ENCODE measurements at regions not wholly inside any gene's neighbourhood (a gene's known extent, or its start where the extent isn't known, plus 50 kb on each side); places are given as distances from the start of the nearest gene placed in this dataset.

- no peaks in the 10 kb centered on the region for H3K36me3 ChIP-seq (ENCODE audit: control insufficient read depth in 2 of 2, insufficient read depth in 2 of 2, low read length in 1 of 2)
- no peak overlapping the region for H3K27ac ChIP-seq (ENCODE audit: low read depth in 1 of 2, low read length in 1 of 2)
- no peaks in the 10 kb centered on the region for H3K9me3 ChIP-seq (ENCODE audit: control insufficient read depth in 2 of 2, insufficient read depth in 1 of 2, low read length in 1 of 2)
- no peaks in the 10 kb centered on the region for H3K27me3 ChIP-seq (ENCODE audit: control insufficient read depth in 2 of 2, insufficient read depth in 1 of 2, low read length in 1 of 2)
- WGBS: 92% methylated on average over 2 of the region's 2 CpGs
- DNase-seq (ENCODE audit: low read depth in 6 of 9, low spot score in 9 of 9): no peak
- no peak overlapping the region for H3K4me3 ChIP-seq (ENCODE audit: low read length in 2 of 2)
- no peaks in the 10 kb centered on the region for H3K4me1 ChIP-seq (ENCODE audit: control insufficient read depth in 2 of 2, insufficient read depth in 2 of 2, low read length in 2 of 2)
These were observed 310.2 kb downstream of the SLITRK5 start for GRCh38 chr13:87981416-87981815.

GRCh38 chr13:87982400-87982799 is 311.2 kb downstream of the SLITRK5 start:
- no peaks in the 10 kb centered on the region for H3K9me3 ChIP-seq (ENCODE audit: control insufficient read depth in 2 of 2, insufficient read depth in 1 of 2, low read length in 1 of 2)
- no peak overlapping the region for H3K4me3 ChIP-seq (ENCODE audit: low read length in 2 of 2)
- no peaks in the 10 kb centered on the region for H3K36me3 ChIP-seq (ENCODE audit: control insufficient read depth in 2 of 2, insufficient read depth in 2 of 2, low read length in 1 of 2)
- no peak overlapping the region for H3K27ac ChIP-seq (ENCODE audit: low read depth in 1 of 2, low read length in 1 of 2)
- no peak for DNase-seq (ENCODE audit: low read depth in 6 of 9, low spot score in 9 of 9)
- no peaks in the 10 kb centered on the region for H3K27me3 ChIP-seq (ENCODE audit: control insufficient read depth in 2 of 2, insufficient read depth in 1 of 2, low read length in 1 of 2)
- H3K4me1 ChIP-seq (ENCODE audit: control insufficient read depth in 2 of 2, insufficient read depth in 2 of 2, low read length in 2 of 2): no peaks in the 10 kb centered on the region

GRCh38 chr13:87986639-87987250 is 315.6 kb downstream of the SLITRK5 start:
- Histone ChIP-seq H3K27me3 (ENCODE audit: control insufficient read depth in 2 of 2, insufficient read depth in 1 of 2, low read length in 1 of 2) (no peaks in the 10 kb centered on the region), H3K4me3 (ENCODE audit: low read length in 2 of 2) (no peak overlapping the region), H3K36me3 (ENCODE audit: control insufficient read depth in 2 of 2, insufficient read depth in 2 of 2, low read length in 1 of 2) (no peaks in the 10 kb centered on the region), H3K4me1 (ENCODE audit: control insufficient read depth in 2 of 2, insufficient read depth in 2 of 2, low read length in 2 of 2) (no peaks in the 10 kb centered on the region), H3K27ac (ENCODE audit: low read depth in 1 of 2, low read length in 1 of 2) (no peak overlapping the region), H3K9me3 (ENCODE audit: control insufficient read depth in 2 of 2, insufficient read depth in 1 of 2, low read length in 1 of 2) (no peaks in the 10 kb centered on the region)
- no peak for DNase-seq (ENCODE audit: low read depth in 6 of 9, low spot score in 9 of 9)

GRCh38 chr13:87998081-87998480 is 326.9 kb downstream of the SLITRK5 start:
- Histone ChIP-seq H3K27me3 (ENCODE audit: control insufficient read depth in 2 of 2, insufficient read depth in 1 of 2, low read length in 1 of 2) (no peaks in the 10 kb centered on the region), H3K9me3 (ENCODE audit: control insufficient read depth in 2 of 2, insufficient read depth in 1 of 2, low read length in 1 of 2) (peaks cover 0 to 3% of the 10 kb centered on the region in 2 donors), H3K4me1 (ENCODE audit: control insufficient read depth in 2 of 2, insufficient read depth in 2 of 2, low read length in 2 of 2) (no peaks in the 10 kb centered on the region), H3K36me3 (ENCODE audit: control insufficient read depth in 2 of 2, insufficient read depth in 2 of 2, low read length in 1 of 2) (no peaks in the 10 kb centered on the region), H3K4me3 (ENCODE audit: low read length in 2 of 2) (no peak overlapping the region), H3K27ac (ENCODE audit: low read depth in 1 of 2, low read length in 1 of 2) (no peak overlapping the region)
- DNase-seq (ENCODE audit: low read depth in 6 of 9, low spot score in 9 of 9): no peak
- 89% methylated on average over 1 of the region's 1 CpG for WGBS

GRCh38 chr13:87999240-87999700 is 328.1 kb downstream of the SLITRK5 start:
- H3K27me3 ChIP-seq (ENCODE audit: control insufficient read depth in 2 of 2, insufficient read depth in 1 of 2, low read length in 1 of 2): no peaks in the 10 kb centered on the region
- no peak overlapping the region for H3K4me3 ChIP-seq (ENCODE audit: low read length in 2 of 2)
- no peak overlapping the region for H3K27ac ChIP-seq (ENCODE audit: low read depth in 1 of 2, low read length in 1 of 2)
- H3K36me3 ChIP-seq (ENCODE audit: control insufficient read depth in 2 of 2, insufficient read depth in 2 of 2, low read length in 1 of 2): no peaks in the 10 kb centered on the region
- 86% methylated on average over 1 of the region's 1 CpG for WGBS
- DNase-seq (ENCODE audit: low read depth in 6 of 9, low spot score in 9 of 9): no peak
- peaks cover 0 to 3% of the 10 kb centered on the region in 2 donors for H3K9me3 ChIP-seq (ENCODE audit: control insufficient read depth in 2 of 2, insufficient read depth in 1 of 2, low read length in 1 of 2)
- no peaks in the 10 kb centered on the region for H3K4me1 ChIP-seq (ENCODE audit: control insufficient read depth in 2 of 2, insufficient read depth in 2 of 2, low read length in 2 of 2)

- Histone ChIP-seq H3K9me3 (ENCODE audit: control insufficient read depth in 2 of 2, insufficient read depth in 1 of 2, low read length in 1 of 2) (peaks cover 0 to 3% of the 10 kb centered on the region in 2 donors), H3K36me3 (ENCODE audit: control insufficient read depth in 2 of 2, insufficient read depth in 2 of 2, low read length in 1 of 2) (no peaks in the 10 kb centered on the region), H3K4me1 (ENCODE audit: control insufficient read depth in 2 of 2, insufficient read depth in 2 of 2, low read length in 2 of 2) (no peaks in the 10 kb centered on the region), H3K27ac (ENCODE audit: low read depth in 1 of 2, low read length in 1 of 2) (no peak overlapping the region), H3K27me3 (ENCODE audit: control insufficient read depth in 2 of 2, insufficient read depth in 1 of 2, low read length in 1 of 2) (no peaks in the 10 kb centered on the region), H3K4me3 (ENCODE audit: low read length in 2 of 2) (no peak overlapping the region)
- WGBS: 100% methylated on average over 1 of the region's 1 CpG
- DNase-seq (ENCODE audit: low read depth in 6 of 9, low spot score in 9 of 9): no peak
These were observed 328.6 kb downstream of the SLITRK5 start for GRCh38 chr13:87999788-88000187.

GRCh38 chr13:88000239-88000638 is 329.1 kb downstream of the SLITRK5 start:
- Histone ChIP-seq H3K27ac (ENCODE audit: low read depth in 1 of 2, low read length in 1 of 2) (no peak overlapping the region), H3K36me3 (ENCODE audit: control insufficient read depth in 2 of 2, insufficient read depth in 2 of 2, low read length in 1 of 2) (no peaks in the 10 kb centered on the region), H3K4me1 (ENCODE audit: control insufficient read depth in 2 of 2, insufficient read depth in 2 of 2, low read length in 2 of 2) (no peaks in the 10 kb centered on the region), H3K4me3 (ENCODE audit: low read length in 2 of 2) (no peak overlapping the region), H3K9me3 (ENCODE audit: control insufficient read depth in 2 of 2, insufficient read depth in 1 of 2, low read length in 1 of 2) (peaks cover 0 to 3% of the 10 kb centered on the region in 2 donors), H3K27me3 (ENCODE audit: control insufficient read depth in 2 of 2, insufficient read depth in 1 of 2, low read length in 1 of 2) (no peaks in the 10 kb centered on the region)
- 95% methylated on average over 3 of the region's 3 CpGs for WGBS
- DNase-seq (ENCODE audit: low read depth in 6 of 9, low spot score in 9 of 9): no peak

- Histone ChIP-seq H3K9me3 (ENCODE audit: control insufficient read depth in 2 of 2, insufficient read depth in 1 of 2, low read length in 1 of 2) (peaks cover 0 to 3% of the 10 kb centered on the region in 2 donors), H3K4me1 (ENCODE audit: control insufficient read depth in 2 of 2, insufficient read depth in 2 of 2, low read length in 2 of 2) (no peaks in the 10 kb centered on the region), H3K4me3 (ENCODE audit: low read length in 2 of 2) (no peak overlapping the region), H3K27me3 (ENCODE audit: control insufficient read depth in 2 of 2, insufficient read depth in 1 of 2, low read length in 1 of 2) (no peaks in the 10 kb centered on the region), H3K36me3 (ENCODE audit: control insufficient read depth in 2 of 2, insufficient read depth in 2 of 2, low read length in 1 of 2) (no peaks in the 10 kb centered on the region), H3K27ac (ENCODE audit: low read depth in 1 of 2, low read length in 1 of 2) (no peak overlapping the region)
- DNase-seq (ENCODE audit: low read depth in 6 of 9, low spot score in 9 of 9): no peak
- WGBS: 93% methylated on average over 2 of the region's 2 CpGs
These were observed 329.6 kb downstream of the SLITRK5 start for GRCh38 chr13:88000787-88001186.

- 96% methylated on average over 2 of the region's 2 CpGs for WGBS
- no peaks in the 10 kb centered on the region for H3K36me3 ChIP-seq (ENCODE audit: control insufficient read depth in 2 of 2, insufficient read depth in 2 of 2, low read length in 1 of 2)
- no peaks in the 10 kb centered on the region for H3K4me1 ChIP-seq (ENCODE audit: control insufficient read depth in 2 of 2, insufficient read depth in 2 of 2, low read length in 2 of 2)
- H3K27me3 ChIP-seq (ENCODE audit: control insufficient read depth in 2 of 2, insufficient read depth in 1 of 2, low read length in 1 of 2): no peaks in the 10 kb centered on the region
- DNase-seq (ENCODE audit: low read depth in 6 of 9, low spot score in 9 of 9): no peak
- no peaks in the 10 kb centered on the region for H3K9me3 ChIP-seq (ENCODE audit: control insufficient read depth in 2 of 2, insufficient read depth in 1 of 2, low read length in 1 of 2)
- no peak overlapping the region for H3K4me3 ChIP-seq (ENCODE audit: low read length in 2 of 2)
- no peak overlapping the region for H3K27ac ChIP-seq (ENCODE audit: low read depth in 1 of 2, low read length in 1 of 2)
These were observed 334.0 kb downstream of the SLITRK5 start for GRCh38 chr13:88005188-88005587.

Measured in thymus (tissue), 11 donors.